HL-60 (cell line): ENCODE measurements at regions not wholly inside any gene's neighbourhood (a gene's known extent, or its start where the extent isn't known, plus 50 kb on each side); places are given as distances from the start of the nearest gene placed in this dataset.
"Not testable (repeated sequence)": the region's sequence is repeated elsewhere in the genome, so short reads cannot be mapped to it uniquely, and the experiment has no call there.

ENCODE experiments used
- POLR2AphosphoS5 ChIP-seq: IDR thresholded peaks from 2 replicates; pipeline ENCODE4 v1.6.1; 2012; ENCODE audit warnings: low read depth
- SPI1 ChIP-seq: IDR thresholded peaks from 2 replicates; pipeline ENCODE4 v1.6.1; 2012; ENCODE audit warnings: low read depth, mild to moderate bottlenecking, borderline replicate concordance
- TF ChIP-seq, protein P1 (sequence below): IDR thresholded peaks from one replicate; pipeline ENCODE4 v1.5.1; 2011; ENCODE audit warnings: low read length, control low read depth, inconsistent platforms; ENCODE audit not compliant: insufficient read depth
- TF ChIP-seq, protein P2 (sequence below): IDR thresholded peaks from 2 replicates; pipeline ENCODE4 v1.6.1; 2012; ENCODE audit warnings: low read depth; ENCODE audit not compliant: insufficient replicate concordance

DNA sequence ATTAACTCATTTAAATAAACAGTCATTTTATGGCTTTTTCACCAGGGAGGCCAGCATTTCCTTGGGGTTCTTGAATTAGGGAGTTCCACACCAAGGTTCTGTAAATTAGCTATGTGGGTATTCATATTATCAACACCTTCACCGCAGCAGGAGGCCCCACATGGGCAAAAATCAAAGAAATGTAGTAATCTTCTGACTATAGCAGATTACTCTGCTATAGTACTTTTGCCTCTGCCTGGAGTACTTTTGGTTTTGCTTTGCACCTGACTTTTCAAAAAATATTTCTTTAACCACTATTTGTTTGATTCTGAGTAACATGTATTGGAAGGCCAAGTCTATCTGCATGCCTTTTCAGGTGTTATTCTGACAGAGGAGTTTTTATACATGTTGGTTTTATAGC is 728.1 kb downstream of the TTLL7 start:
- TF ChIP-seq POLR2AphosphoS5, SPI1: not testable (repeated sequence)
- TF ChIP-seq, protein P1, sequence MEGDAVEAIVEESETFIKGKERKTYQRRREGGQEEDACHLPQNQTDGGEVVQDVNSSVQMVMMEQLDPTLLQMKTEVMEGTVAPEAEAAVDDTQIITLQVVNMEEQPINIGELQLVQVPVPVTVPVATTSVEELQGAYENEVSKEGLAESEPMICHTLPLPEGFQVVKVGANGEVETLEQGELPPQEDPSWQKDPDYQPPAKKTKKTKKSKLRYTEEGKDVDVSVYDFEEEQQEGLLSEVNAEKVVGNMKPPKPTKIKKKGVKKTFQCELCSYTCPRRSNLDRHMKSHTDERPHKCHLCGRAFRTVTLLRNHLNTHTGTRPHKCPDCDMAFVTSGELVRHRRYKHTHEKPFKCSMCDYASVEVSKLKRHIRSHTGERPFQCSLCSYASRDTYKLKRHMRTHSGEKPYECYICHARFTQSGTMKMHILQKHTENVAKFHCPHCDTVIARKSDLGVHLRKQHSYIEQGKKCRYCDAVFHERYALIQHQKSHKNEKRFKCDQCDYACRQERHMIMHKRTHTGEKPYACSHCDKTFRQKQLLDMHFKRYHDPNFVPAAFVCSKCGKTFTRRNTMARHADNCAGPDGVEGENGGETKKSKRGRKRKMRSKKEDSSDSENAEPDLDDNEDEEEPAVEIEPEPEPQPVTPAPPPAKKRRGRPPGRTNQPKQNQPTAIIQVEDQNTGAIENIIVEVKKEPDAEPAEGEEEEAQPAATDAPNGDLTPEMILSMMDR, result not testable (repeated sequence)
- TF ChIP-seq, protein P2, sequence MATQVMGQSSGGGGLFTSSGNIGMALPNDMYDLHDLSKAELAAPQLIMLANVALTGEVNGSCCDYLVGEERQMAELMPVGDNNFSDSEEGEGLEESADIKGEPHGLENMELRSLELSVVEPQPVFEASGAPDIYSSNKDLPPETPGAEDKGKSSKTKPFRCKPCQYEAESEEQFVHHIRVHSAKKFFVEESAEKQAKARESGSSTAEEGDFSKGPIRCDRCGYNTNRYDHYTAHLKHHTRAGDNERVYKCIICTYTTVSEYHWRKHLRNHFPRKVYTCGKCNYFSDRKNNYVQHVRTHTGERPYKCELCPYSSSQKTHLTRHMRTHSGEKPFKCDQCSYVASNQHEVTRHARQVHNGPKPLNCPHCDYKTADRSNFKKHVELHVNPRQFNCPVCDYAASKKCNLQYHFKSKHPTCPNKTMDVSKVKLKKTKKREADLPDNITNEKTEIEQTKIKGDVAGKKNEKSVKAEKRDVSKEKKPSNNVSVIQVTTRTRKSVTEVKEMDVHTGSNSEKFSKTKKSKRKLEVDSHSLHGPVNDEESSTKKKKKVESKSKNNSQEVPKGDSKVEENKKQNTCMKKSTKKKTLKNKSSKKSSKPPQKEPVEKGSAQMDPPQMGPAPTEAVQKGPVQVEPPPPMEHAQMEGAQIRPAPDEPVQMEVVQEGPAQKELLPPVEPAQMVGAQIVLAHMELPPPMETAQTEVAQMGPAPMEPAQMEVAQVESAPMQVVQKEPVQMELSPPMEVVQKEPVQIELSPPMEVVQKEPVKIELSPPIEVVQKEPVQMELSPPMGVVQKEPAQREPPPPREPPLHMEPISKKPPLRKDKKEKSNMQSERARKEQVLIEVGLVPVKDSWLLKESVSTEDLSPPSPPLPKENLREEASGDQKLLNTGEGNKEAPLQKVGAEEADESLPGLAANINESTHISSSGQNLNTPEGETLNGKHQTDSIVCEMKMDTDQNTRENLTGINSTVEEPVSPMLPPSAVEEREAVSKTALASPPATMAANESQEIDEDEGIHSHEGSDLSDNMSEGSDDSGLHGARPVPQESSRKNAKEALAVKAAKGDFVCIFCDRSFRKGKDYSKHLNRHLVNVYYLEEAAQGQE, result not testable (repeated sequence)
